Mucosa of descending colon (tissue), 3 donors: ENCODE measurements at regions not wholly inside any gene's neighbourhood (a gene's known extent, or its start where the extent isn't known, plus 50 kb on each side); places are given as distances from the start of the nearest gene placed in this dataset.
A peak's percentile ranks its signal among the peaks of the same experiment; 100 is the strongest.

ENCODE experiments used
- ATAC-seq: fragments of 200-7000 bp; cut with Tn5 transposase; one replicate; pipeline ENCODE4 v1.9.1; 2020; ENCODE audit warnings: mild to moderate bottlenecking, moderate library complexity
- DNase-seq, 3 donors: peaks; one replicate each; pipeline ENCODE4 v3.0.0-alpha.2; 2020
- H3K36me3 ChIP-seq: fragments of 200-600 bp; one replicate; pipeline ENCODE4 v1.8.0; 2021; ENCODE audit warnings: low read depth, mild to moderate bottlenecking
- H3K4me1 ChIP-seq: fragments of 200-600 bp; one replicate; pipeline ENCODE4 v1.8.0; 2021; ENCODE audit warnings: low read depth, mild to moderate bottlenecking
- H3K4me3 ChIP-seq: fragments of 200-600 bp; one replicate; pipeline ENCODE4 v1.8.0; 2021; ENCODE audit warnings: mild to moderate bottlenecking
- H3K9me3 ChIP-seq: fragments of 200-600 bp; one replicate; pipeline ENCODE4 v1.8.0; 2021; ENCODE audit warnings: mild to moderate bottlenecking
- intact Hi-C, 2 donors: fragments of 100-400 bp; cut with DNase I in 1 of 2; cut with micrococcal nuclease in 1 of 2; formaldehyde crosslinking; loops; one replicate each; pipeline versions ENCODE4 v1.11.0 to v1.11.1; 2022; cut with DNase I, micrococcal nuclease
- TF ChIP-seq, protein P1 (sequence below): fragments of 200-600 bp; IDR thresholded peaks from one replicate; pipeline ENCODE4 v1.8.0; 2022; ENCODE audit warnings: antibody characterized with exemption, mild to moderate bottlenecking
- donor health status: DM: no; HTN: no; CAD: no; lungs with moderate emphysema.
- donor health status: DM: no; HTN: no; CAD: no.
- donor health status: DM: no; HTN: yes; CAD: no.

DNA sequence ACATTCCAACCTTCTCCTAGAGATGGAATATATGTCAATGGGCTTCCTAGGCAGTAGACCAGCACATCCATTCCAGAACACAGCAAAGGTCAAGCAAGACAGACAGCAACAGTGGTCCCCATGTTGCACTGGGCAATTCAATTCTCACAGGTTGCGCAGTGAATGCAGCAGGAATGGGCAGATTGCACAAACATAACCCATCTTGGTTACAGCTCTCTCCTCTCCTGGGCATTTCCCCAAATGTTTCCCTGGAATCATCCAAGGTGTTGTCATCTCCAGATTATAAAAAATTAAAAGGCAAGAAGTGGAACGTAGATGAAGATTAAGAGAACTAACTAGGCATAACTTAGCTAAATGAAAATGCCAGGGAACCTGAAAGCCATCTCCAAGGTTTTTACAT is 265.8 kb upstream of the SLC14A2 start:
- Histone ChIP-seq H3K36me3 (no peaks in the 10 kb centered on the region), H3K9me3 (no peaks in the 10 kb centered on the region), H3K4me1 (no peaks in the 10 kb centered on the region), H3K4me3 (no peak overlapping the region)
- TF ChIP-seq, protein P1, sequence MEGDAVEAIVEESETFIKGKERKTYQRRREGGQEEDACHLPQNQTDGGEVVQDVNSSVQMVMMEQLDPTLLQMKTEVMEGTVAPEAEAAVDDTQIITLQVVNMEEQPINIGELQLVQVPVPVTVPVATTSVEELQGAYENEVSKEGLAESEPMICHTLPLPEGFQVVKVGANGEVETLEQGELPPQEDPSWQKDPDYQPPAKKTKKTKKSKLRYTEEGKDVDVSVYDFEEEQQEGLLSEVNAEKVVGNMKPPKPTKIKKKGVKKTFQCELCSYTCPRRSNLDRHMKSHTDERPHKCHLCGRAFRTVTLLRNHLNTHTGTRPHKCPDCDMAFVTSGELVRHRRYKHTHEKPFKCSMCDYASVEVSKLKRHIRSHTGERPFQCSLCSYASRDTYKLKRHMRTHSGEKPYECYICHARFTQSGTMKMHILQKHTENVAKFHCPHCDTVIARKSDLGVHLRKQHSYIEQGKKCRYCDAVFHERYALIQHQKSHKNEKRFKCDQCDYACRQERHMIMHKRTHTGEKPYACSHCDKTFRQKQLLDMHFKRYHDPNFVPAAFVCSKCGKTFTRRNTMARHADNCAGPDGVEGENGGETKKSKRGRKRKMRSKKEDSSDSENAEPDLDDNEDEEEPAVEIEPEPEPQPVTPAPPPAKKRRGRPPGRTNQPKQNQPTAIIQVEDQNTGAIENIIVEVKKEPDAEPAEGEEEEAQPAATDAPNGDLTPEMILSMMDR: no peak
- ATAC-seq (no peak), DNase-seq (no peak)
- intact Hi-C loops: no loop called here

DNA sequence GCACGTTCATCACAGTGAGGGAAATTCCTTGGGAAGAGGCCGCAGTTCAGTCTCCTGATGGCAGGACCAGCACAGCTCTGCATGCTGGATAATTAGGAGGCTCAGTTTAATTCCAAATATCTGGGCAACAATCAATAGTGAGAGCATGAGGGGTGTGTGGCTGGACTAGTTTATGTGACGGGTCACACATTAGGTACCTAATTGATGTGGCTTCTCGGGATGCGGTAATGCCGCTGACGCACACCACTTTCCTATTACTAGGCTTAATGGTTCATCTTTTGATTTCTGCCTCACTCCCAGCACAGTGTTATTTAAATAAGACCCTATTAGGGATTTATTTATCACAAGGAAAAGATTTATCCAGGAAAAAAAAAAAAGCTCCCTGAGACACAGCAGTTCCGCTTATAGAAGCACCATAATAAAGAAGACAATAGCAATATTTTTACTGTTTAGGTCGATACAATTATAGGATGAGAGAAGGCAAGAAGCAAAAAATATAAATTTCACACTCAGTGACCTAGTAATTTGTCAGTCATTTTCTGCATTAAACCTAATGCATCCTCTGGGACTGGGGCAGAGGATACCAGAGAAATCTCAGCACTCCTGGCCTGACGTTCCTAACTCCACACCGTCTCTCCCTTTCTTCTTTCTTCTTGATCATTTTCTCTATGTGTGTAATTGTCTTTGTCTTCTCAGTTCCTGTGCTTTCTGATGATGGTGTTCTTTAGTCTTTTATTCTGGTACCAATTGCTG is 264.7 kb upstream of the SLC14A2 start:
- Histone ChIP-seq H3K36me3 (no peaks in the 10 kb centered on the region), H3K4me3 (no peak overlapping the region), H3K4me1 (no peaks in the 10 kb centered on the region), H3K9me3 (no peaks in the 10 kb centered on the region)
- DNase-seq (no peak), ATAC-seq (no peak)
- TF ChIP-seq, protein P1: no peak
- intact Hi-C loops: no loop called here

DNA sequence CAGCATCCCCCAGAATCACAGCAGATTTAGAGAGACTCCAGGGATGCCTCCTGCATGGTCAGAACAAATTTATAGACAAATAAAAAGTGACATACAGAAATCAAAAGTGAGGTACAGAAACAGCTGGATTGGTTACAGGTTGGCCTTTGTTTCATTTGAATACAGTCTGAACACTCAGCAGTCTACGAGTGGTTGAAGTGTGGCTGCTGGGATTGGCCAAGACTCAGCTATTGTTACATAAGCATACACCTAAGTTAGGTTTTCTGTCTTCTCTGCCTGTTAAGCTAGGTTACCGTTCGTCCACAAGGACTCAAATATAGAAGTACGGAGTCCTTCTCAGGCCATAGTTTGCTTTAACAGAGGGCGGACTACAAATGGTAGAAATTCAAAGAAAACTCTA is 262.4 kb upstream of the SLC14A2 start:
- intact Hi-C loops: no loop called here

DNA sequence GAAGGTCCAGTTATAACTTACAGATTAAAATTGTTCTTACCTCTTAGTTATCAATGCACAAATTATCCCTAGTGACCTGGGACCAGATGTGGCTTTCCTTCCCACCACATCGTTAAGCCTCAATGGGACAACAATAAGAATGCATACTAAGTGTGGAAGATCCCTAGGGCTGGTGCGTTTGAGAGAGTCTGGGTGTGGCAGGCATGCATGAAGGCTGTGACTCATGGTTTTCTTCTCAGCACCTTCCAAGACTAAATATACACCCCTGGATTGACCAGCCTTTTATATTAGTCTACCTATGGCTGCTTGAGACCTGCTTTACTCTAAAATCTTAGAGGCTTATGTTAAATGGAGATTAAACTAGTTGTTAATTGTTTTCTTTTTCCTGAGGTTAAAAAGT is 261.7 kb upstream of the SLC14A2 start:
- no peaks in the 10 kb centered on the region for H3K9me3 ChIP-seq
- TF ChIP-seq, protein P1: no peak
- peak; percentile 55 for ATAC-seq
- H3K4me3 ChIP-seq: no peak overlapping the region
- intact Hi-C loops: no loop called here
- no peak for DNase-seq
- H3K36me3 ChIP-seq: no peaks in the 10 kb centered on the region
- no peaks in the 10 kb centered on the region for H3K4me1 ChIP-seq

More for the DNA sequence above, 262.4 kb upstream of the SLC14A2 start:
- H3K4me1 ChIP-seq: no peaks in the 10 kb centered on the region
- ATAC-seq: no peak
- TF ChIP-seq, protein P1: no peak
- no peaks in the 10 kb centered on the region for H3K9me3 ChIP-seq
- no peaks in the 10 kb centered on the region for H3K36me3 ChIP-seq
- no peak overlapping the region for H3K4me3 ChIP-seq
- no peak for DNase-seq

DNA sequence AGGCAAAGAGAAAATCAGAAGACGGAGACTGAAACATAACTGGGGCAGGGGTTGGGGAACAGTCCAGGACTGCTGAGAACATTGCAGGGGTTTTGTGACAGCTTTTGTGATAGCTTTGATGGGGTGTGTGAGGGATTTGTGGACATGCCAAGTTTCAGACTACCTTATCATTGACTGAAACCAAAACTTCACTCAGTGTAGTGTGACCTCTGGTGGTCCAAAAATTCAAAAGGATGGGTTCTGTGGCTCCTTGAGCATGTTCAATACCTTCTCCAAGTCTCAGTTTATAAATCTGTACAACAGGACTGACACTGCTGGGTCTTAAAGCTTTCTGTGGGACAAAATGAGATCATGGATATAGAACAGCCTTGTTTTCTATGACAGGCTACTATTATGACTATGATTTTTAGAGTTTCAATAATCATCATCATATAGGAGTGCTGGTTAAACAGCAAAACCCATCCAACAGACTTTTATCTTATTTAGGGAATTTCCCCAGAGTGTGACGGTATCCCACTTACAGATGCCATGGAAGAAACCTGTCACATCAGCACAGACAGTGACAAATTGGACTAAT is 259.2 kb upstream of the SLC14A2 start:
- intact Hi-C loops: no loop called here
- H3K9me3 ChIP-seq: no peaks in the 10 kb centered on the region
- DNase-seq: no peak
- no peaks in the 10 kb centered on the region for H3K4me1 ChIP-seq
- TF ChIP-seq, protein P1: no peak
- H3K36me3 ChIP-seq: no peaks in the 10 kb centered on the region
- no peak for ATAC-seq
- H3K4me3 ChIP-seq: no peak overlapping the region
